ENCODE measurements at regions not wholly inside any gene's neighbourhood (a gene's known extent, or its start where the extent isn't known, plus 50 kb on each side); places are given as distances from the start of the nearest gene placed in this dataset.

- Histone ChIP-seq H2BK120ac (ENCODE audit: low read depth, low read length) (no peak overlapping the region), H3K9me3 (ENCODE audit: control insufficient read depth, low read length) (no peaks in the 10 kb centered on the region), H4K8ac (ENCODE audit: low read length) (no peak overlapping the region), H3K79me1 (replicated peaks; ENCODE audit: low read length, poor library complexity, severe bottlenecking) (no peaks in the 10 kb centered on the region), H2BK15ac (ENCODE audit: low read depth, poor library complexity, severe bottlenecking) (no peak overlapping the region), H3K27me3 (ENCODE audit: control insufficient read depth in 1 of 2, insufficient read depth in 1 of 2, low read length in 2 of 2) (no peaks in the 10 kb centered on the region), H2BK12ac (ENCODE audit: low read length in 2 of 2) (no peak overlapping the region), H2BK5ac (ENCODE audit: low read depth, low read length, poor library complexity, severe bottlenecking) (no peak overlapping the region), H3K18ac (ENCODE audit: low read depth in 1 of 2, low read length in 2 of 2) (no peak overlapping the region), H4K91ac (ENCODE audit: low read length) (no peak overlapping the region), H3K36me3 (ENCODE audit: control insufficient read depth in 1 of 2, insufficient read depth in 2 of 2, low read depth in 1 of 2, low read length in 2 of 2) (no peaks in the 10 kb centered on the region), H3K4me2 (ENCODE audit: low read length, poor library complexity, severe bottlenecking) (no peak overlapping the region), H3K27ac (ENCODE audit: low read length, poor library complexity, severe bottlenecking) (no peak overlapping the region), H3K23ac (ENCODE audit: low read length in 2 of 2) (no peak overlapping the region), H3K4ac (ENCODE audit: low read depth in 1 of 2, low read length in 2 of 2) (no peak overlapping the region), H3K4me1 (ENCODE audit: control insufficient read depth, insufficient read depth, low read depth, low read length) (peaks cover 4% of the 10 kb centered on the region), H2AFZ (ENCODE audit: low read depth, low read length) (no peak overlapping the region), H2AK5ac (ENCODE audit: low read length, severe bottlenecking) (no peak overlapping the region), H3K4me3 (ENCODE audit: insufficient read depth in 1 of 2, low read depth in 1 of 2, low read length in 2 of 2) (no peak overlapping the region), H3K9ac (ENCODE audit: low read length) (no peak overlapping the region), H3K14ac (ENCODE audit: low read length in 2 of 2) (no peak overlapping the region)
- no peak for DNase-seq
- 71% methylated on average over 3 of the region's 5 CpGs for WGBS
These were observed 283.7 kb downstream of the CD83 start for GRCh38 chr6:14401246-14401645.

GRCh38 chr6:14406614-14407331 lies 289.2 kb downstream of the CD83 start:
- Histone ChIP-seq H3K79me1 (replicated peaks; ENCODE audit: low read length, poor library complexity, severe bottlenecking) (no peaks in the 10 kb centered on the region), H3K9me3 (ENCODE audit: control insufficient read depth, low read length) (no peaks in the 10 kb centered on the region), H4K91ac (ENCODE audit: low read length) (no peak overlapping the region), H2BK15ac (ENCODE audit: low read depth, poor library complexity, severe bottlenecking) (no peak overlapping the region), H3K36me3 (ENCODE audit: control insufficient read depth in 1 of 2, insufficient read depth in 2 of 2, low read depth in 1 of 2, low read length in 2 of 2) (no peaks in the 10 kb centered on the region), H2AFZ (ENCODE audit: low read depth, low read length) (no peak overlapping the region), H2BK12ac (ENCODE audit: low read length in 2 of 2) (no peak overlapping the region), H3K9ac (ENCODE audit: low read length) (no peak overlapping the region), H4K8ac (ENCODE audit: low read length) (no peak overlapping the region), H3K4me1 (ENCODE audit: control insufficient read depth, insufficient read depth, low read depth, low read length) (no peaks in the 10 kb centered on the region), H3K27me3 (ENCODE audit: control insufficient read depth in 1 of 2, insufficient read depth in 1 of 2, low read length in 2 of 2) (no peaks in the 10 kb centered on the region), H3K14ac (ENCODE audit: low read length in 2 of 2) (no peak overlapping the region), H2BK5ac (ENCODE audit: low read depth, low read length, poor library complexity, severe bottlenecking) (no peak overlapping the region), H2AK5ac (ENCODE audit: low read length, severe bottlenecking) (no peak overlapping the region), H3K4me3 (ENCODE audit: insufficient read depth in 1 of 2, low read depth in 1 of 2, low read length in 2 of 2) (no peak overlapping the region), H3K4me2 (ENCODE audit: low read length, poor library complexity, severe bottlenecking) (no peak overlapping the region), H3K18ac (ENCODE audit: low read depth in 1 of 2, low read length in 2 of 2) (no peak overlapping the region), H3K23ac (ENCODE audit: low read length in 2 of 2) (no peak overlapping the region), H3K27ac (ENCODE audit: low read length, poor library complexity, severe bottlenecking) (no peak overlapping the region), H2BK120ac (ENCODE audit: low read depth, low read length) (no peak overlapping the region), H3K4ac (ENCODE audit: low read depth in 1 of 2, low read length in 2 of 2) (no peak overlapping the region)
- WGBS = 77% methylated on average over 6 of the region's 9 CpGs
- DNase-seq = no peak

GRCh38 chr6:14408446-14408845 lies 290.9 kb downstream of the CD83 start:
- no peak for DNase-seq
- Histone ChIP-seq H3K79me1 (replicated peaks; ENCODE audit: low read length, poor library complexity, severe bottlenecking) (no peaks in the 10 kb centered on the region), H3K9me3 (ENCODE audit: control insufficient read depth, low read length) (no peaks in the 10 kb centered on the region), H3K27me3 (ENCODE audit: control insufficient read depth in 1 of 2, insufficient read depth in 1 of 2, low read length in 2 of 2) (no peaks in the 10 kb centered on the region), H2BK5ac (ENCODE audit: low read depth, low read length, poor library complexity, severe bottlenecking) (no peak overlapping the region), H3K23ac (ENCODE audit: low read length in 2 of 2) (no peak overlapping the region), H2AK5ac (ENCODE audit: low read length, severe bottlenecking) (no peak overlapping the region), H2BK12ac (ENCODE audit: low read length in 2 of 2) (no peak overlapping the region), H2AFZ (ENCODE audit: low read depth, low read length) (no peak overlapping the region), H3K36me3 (ENCODE audit: control insufficient read depth in 1 of 2, insufficient read depth in 2 of 2, low read depth in 1 of 2, low read length in 2 of 2) (no peaks in the 10 kb centered on the region), H3K9ac (ENCODE audit: low read length) (no peak overlapping the region), H3K27ac (ENCODE audit: low read length, poor library complexity, severe bottlenecking) (no peak overlapping the region), H2BK120ac (ENCODE audit: low read depth, low read length) (no peak overlapping the region), H4K8ac (ENCODE audit: low read length) (no peak overlapping the region), H4K91ac (ENCODE audit: low read length) (no peak overlapping the region), H3K4me1 (ENCODE audit: control insufficient read depth, insufficient read depth, low read depth, low read length) (no peaks in the 10 kb centered on the region), H3K14ac (ENCODE audit: low read length in 2 of 2) (no peak overlapping the region), H3K4me2 (ENCODE audit: low read length, poor library complexity, severe bottlenecking) (no peak overlapping the region), H2BK15ac (ENCODE audit: low read depth, poor library complexity, severe bottlenecking) (no peak overlapping the region), H3K18ac (ENCODE audit: low read depth in 1 of 2, low read length in 2 of 2) (no peak overlapping the region), H3K4me3 (ENCODE audit: insufficient read depth in 1 of 2, low read depth in 1 of 2, low read length in 2 of 2) (no peak overlapping the region), H3K4ac (ENCODE audit: low read depth in 1 of 2, low read length in 2 of 2) (no peak overlapping the region)
- 96% methylated on average over 4 of the region's 4 CpGs for WGBS

- H3K27ac ChIP-seq (ENCODE audit: low read length, poor library complexity, severe bottlenecking) = no peak overlapping the region
- H4K91ac ChIP-seq (ENCODE audit: low read length) = no peak overlapping the region
- no peak overlapping the region for H3K14ac ChIP-seq (ENCODE audit: low read length in 2 of 2)
- no peak overlapping the region for H2BK12ac ChIP-seq (ENCODE audit: low read length in 2 of 2)
- no peaks in the 10 kb centered on the region for H3K9me3 ChIP-seq (ENCODE audit: control insufficient read depth, low read length)
- no peak overlapping the region for H2AK5ac ChIP-seq (ENCODE audit: low read length, severe bottlenecking)
- no peak overlapping the region for H3K18ac ChIP-seq (ENCODE audit: low read depth in 1 of 2, low read length in 2 of 2)
- no peak overlapping the region for H3K9ac ChIP-seq (ENCODE audit: low read length)
- H3K23ac ChIP-seq (ENCODE audit: low read length in 2 of 2) = no peak overlapping the region
- no peak overlapping the region for H2BK120ac ChIP-seq (ENCODE audit: low read depth, low read length)
- H3K4me2 ChIP-seq (ENCODE audit: low read length, poor library complexity, severe bottlenecking) = no peak overlapping the region
- H2BK15ac ChIP-seq (ENCODE audit: low read depth, poor library complexity, severe bottlenecking) = no peak overlapping the region
- H3K79me1 ChIP-seq (replicated peaks; ENCODE audit: low read length, poor library complexity, severe bottlenecking) = no peaks in the 10 kb centered on the region
- 81% methylated on average over 2 of the region's 2 CpGs for WGBS
- no peak overlapping the region for H2AFZ ChIP-seq (ENCODE audit: low read depth, low read length)
- no peaks in the 10 kb centered on the region for H3K4me1 ChIP-seq (ENCODE audit: control insufficient read depth, insufficient read depth, low read depth, low read length)
- no peak overlapping the region for H2BK5ac ChIP-seq (ENCODE audit: low read depth, low read length, poor library complexity, severe bottlenecking)
- H3K36me3 ChIP-seq (ENCODE audit: control insufficient read depth in 1 of 2, insufficient read depth in 2 of 2, low read depth in 1 of 2, low read length in 2 of 2) = no peaks in the 10 kb centered on the region
- no peak overlapping the region for H4K8ac ChIP-seq (ENCODE audit: low read length)
- H3K4ac ChIP-seq (ENCODE audit: low read depth in 1 of 2, low read length in 2 of 2) = no peak overlapping the region
- no peak overlapping the region for H3K4me3 ChIP-seq (ENCODE audit: insufficient read depth in 1 of 2, low read depth in 1 of 2, low read length in 2 of 2)
- no peaks in the 10 kb centered on the region for H3K27me3 ChIP-seq (ENCODE audit: control insufficient read depth in 1 of 2, insufficient read depth in 1 of 2, low read length in 2 of 2)
- no peak for DNase-seq
These were observed 294.5 kb downstream of the CD83 start for GRCh38 chr6:14412026-14412425.

Measured in mesenchymal stem cell (in vitro differentiated cells and primary cell).